SU-DHL-6 (cell line): ENCODE measurements at regions not wholly inside any gene's neighbourhood (a gene's known extent, or its start where the extent isn't known, plus 50 kb on each side); places are given as distances from the start of the nearest gene placed in this dataset.

Experiments
- H2AFZ ChIP-seq: fragments of 200-600 bp; sonication (generic); 2 replicates; pipeline ENCODE4 v1.6.1; 2014; ENCODE audit warnings: low read depth, mild to moderate bottlenecking, moderate library complexity, mixed read lengths, antibody characterized with exemption, low read length; ENCODE audit not compliant: severe bottlenecking
- H3F3A ChIP-seq: fragments of 200-600 bp; shearing (Covaris generic); 2 replicates; pipeline ENCODE4 v1.6.0; 2016; ENCODE audit warnings: antibody characterized with exemption, mild to moderate bottlenecking; ENCODE audit not compliant: insufficient read depth
- H3K27ac ChIP-seq: fragments of 200-600 bp; sonication (generic); 2 replicates; pipeline ENCODE4 v1.5.1; 2016; ENCODE audit warnings: low read depth, mild to moderate bottlenecking, low read length, moderate library complexity, mixed read lengths
- H3K27me3 ChIP-seq: fragments of 200-600 bp; sonication (generic), shearing (Covaris generic); 2 replicates; pipeline ENCODE4 v1.6.0; 2014; ENCODE audit warnings: mild to moderate bottlenecking, low read length
- H3K36me3 ChIP-seq: fragments of 200-600 bp; sonication (generic); 2 replicates; pipeline ENCODE4 v1.6.1; 2014; ENCODE audit warnings: mild to moderate bottlenecking, low read length, mixed read lengths
- H3K4me2 ChIP-seq: fragments of 300-600, 200-600 bp; shearing (Covaris generic), sonication (generic); 2 replicates; pipeline ENCODE4 v1.6.0; 2014; ENCODE audit warnings: low read length, low read depth, mild to moderate bottlenecking; ENCODE audit not compliant: poor library complexity, severe bottlenecking
- H3K4me3 ChIP-seq: fragments of 200-600 bp; sonication (generic); 2 replicates; pipeline ENCODE4 v1.5.1; 2014; ENCODE audit warnings: antibody characterized with exemption, low read length, mild to moderate bottlenecking, mixed read lengths; ENCODE audit not compliant: insufficient read depth, poor library complexity, severe bottlenecking
- H3K79me2 ChIP-seq: fragments of 200-600 bp; sonication (generic); 2 replicates; pipeline ENCODE4 v1.6.1; 2014; ENCODE audit warnings: mild to moderate bottlenecking, low read length, moderate library complexity; ENCODE audit not compliant: insufficient read depth
- H3K9ac ChIP-seq: fragments of 200-600 bp; sonication (generic); 2 replicates; pipeline ENCODE4 v1.7.0; 2014; ENCODE audit warnings: mild to moderate bottlenecking, low read length
- H3K9me2 ChIP-seq: fragments of 200-600 bp; sonication (generic); replicated peaks from 2 replicates; pipeline ENCODE4 v1.6.1; 2014; ENCODE audit warnings: low read length; ENCODE audit not compliant: insufficient read depth
- H3K9me3 ChIP-seq: fragments of 200-600 bp; sonication (generic); 2 replicates; pipeline ENCODE4 v1.6.1; 2014; ENCODE audit warnings: low read length, mixed read lengths; ENCODE audit not compliant: insufficient read depth
- H4K20me1 ChIP-seq: fragments of 200-600 bp; sonication (generic); 2 replicates; pipeline ENCODE4 v1.6.1; 2014; ENCODE audit warnings: low read depth, mild to moderate bottlenecking, antibody characterized with exemption, low read length, moderate library complexity, mixed read lengths
- EZH2phosphoT487 ChIP-seq: fragments of 200-600 bp; sonication (generic), shearing (Covaris generic); conservative IDR thresholded peaks from 2 replicates; pipeline ENCODE4 v1.6.1; 2018; ENCODE audit warnings: mild to moderate bottlenecking, antibody characterized with exemption, low read length, moderate library complexity, mixed read lengths
- TF ChIP-seq, protein P1 (sequence below): fragments of 200-600 bp; sonication (generic); IDR thresholded peaks from one replicate; pipeline ENCODE4 v1.5.1; 2017; ENCODE audit warnings: antibody characterized with exemption, mild to moderate bottlenecking, low read length, moderate library complexity; ENCODE audit not compliant: insufficient read depth, poor library complexity, severe bottlenecking

DNA sequence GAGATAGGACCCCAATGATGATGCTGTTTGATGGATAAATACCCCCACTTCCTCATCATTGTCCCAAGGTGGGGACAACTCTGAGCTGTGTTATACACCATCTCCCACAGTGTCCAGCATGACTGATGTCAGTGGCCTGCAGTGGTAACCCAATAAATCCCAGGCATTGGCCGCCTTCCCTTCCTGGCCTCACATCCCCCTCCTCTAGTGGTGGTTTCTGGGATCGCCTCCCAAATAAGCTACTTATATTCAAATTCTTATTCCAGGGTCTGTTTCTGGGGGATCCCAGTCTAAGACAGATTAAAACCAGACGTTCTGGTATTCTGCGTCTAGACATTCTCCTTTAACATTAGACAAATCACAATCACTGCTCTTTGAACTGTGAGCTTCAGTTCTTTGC is 90.6 kb downstream of the SCP2D1 start:
- Histone ChIP-seq H3K9me2 (no peaks in the 10 kb centered on the region), H3K36me3 (no peaks in the 10 kb centered on the region), H3K4me3 (no peak overlapping the region), H3K27me3 (no peaks in the 10 kb centered on the region), H3F3A (no peaks in the 10 kb centered on the region), H3K9ac (no peak overlapping the region), H3K27ac (no peak overlapping the region), H4K20me1 (no peaks in the 10 kb centered on the region), H3K79me2 (no peaks in the 10 kb centered on the region), H3K9me3 (no peaks in the 10 kb centered on the region), H3K4me2 (no peak overlapping the region), H2AFZ (no peak overlapping the region)
- TF ChIP-seq, protein P1, sequence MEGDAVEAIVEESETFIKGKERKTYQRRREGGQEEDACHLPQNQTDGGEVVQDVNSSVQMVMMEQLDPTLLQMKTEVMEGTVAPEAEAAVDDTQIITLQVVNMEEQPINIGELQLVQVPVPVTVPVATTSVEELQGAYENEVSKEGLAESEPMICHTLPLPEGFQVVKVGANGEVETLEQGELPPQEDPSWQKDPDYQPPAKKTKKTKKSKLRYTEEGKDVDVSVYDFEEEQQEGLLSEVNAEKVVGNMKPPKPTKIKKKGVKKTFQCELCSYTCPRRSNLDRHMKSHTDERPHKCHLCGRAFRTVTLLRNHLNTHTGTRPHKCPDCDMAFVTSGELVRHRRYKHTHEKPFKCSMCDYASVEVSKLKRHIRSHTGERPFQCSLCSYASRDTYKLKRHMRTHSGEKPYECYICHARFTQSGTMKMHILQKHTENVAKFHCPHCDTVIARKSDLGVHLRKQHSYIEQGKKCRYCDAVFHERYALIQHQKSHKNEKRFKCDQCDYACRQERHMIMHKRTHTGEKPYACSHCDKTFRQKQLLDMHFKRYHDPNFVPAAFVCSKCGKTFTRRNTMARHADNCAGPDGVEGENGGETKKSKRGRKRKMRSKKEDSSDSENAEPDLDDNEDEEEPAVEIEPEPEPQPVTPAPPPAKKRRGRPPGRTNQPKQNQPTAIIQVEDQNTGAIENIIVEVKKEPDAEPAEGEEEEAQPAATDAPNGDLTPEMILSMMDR = no peak
- TF ChIP-seq EZH2phosphoT487 = no peak

- H3K4me3 ChIP-seq = no peak overlapping the region
Observed at GRCh38 chr20:18904624-18905023, 91.0 kb downstream of the SCP2D1 start.

DNA sequence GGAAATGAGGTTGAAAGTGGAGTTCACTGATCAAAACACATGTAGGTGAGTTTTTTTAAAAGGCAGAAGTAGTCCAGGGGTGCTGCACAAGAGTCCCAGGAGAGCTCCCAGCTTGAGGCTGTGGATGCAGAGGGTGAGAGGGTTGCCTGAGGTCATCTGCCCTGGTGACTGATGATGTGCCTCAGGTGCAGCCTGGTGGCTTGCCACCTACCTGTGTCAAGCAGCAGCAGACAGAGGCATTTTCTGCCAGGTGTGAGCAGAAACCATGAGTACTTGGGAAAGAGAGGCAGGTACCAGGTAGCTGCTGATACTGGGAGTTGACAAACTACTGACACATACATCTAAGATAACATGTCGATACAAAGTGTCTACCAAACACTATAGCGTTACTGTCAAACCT is 92.5 kb downstream of the SCP2D1 start:
- Histone ChIP-seq H3K79me2 (no peaks in the 10 kb centered on the region), H3K4me2 (no peak overlapping the region), H3K9me3 (no peaks in the 10 kb centered on the region), H3K36me3 (no peaks in the 10 kb centered on the region), H3K4me3 (no peak overlapping the region), H3K9me2 (no peaks in the 10 kb centered on the region), H3K27ac (no peak overlapping the region), H4K20me1 (no peaks in the 10 kb centered on the region), H3K9ac (no peak overlapping the region), H3F3A (no peaks in the 10 kb centered on the region), H2AFZ (no peak overlapping the region), H3K27me3 (no peaks in the 10 kb centered on the region)
- TF ChIP-seq EZH2phosphoT487 = no peak
- TF ChIP-seq, protein P1 = no peak

More at GRCh38 chr20:18904624-18905023, 91.0 kb downstream of the SCP2D1 start:
- Histone ChIP-seq H3F3A (no peaks in the 10 kb centered on the region), H3K9me2 (no peaks in the 10 kb centered on the region), H3K27ac (no peak overlapping the region), H3K4me2 (no peak overlapping the region), H2AFZ (no peak overlapping the region), H3K9me3 (no peaks in the 10 kb centered on the region), H4K20me1 (no peaks in the 10 kb centered on the region), H3K27me3 (no peaks in the 10 kb centered on the region), H3K79me2 (no peaks in the 10 kb centered on the region), H3K36me3 (no peaks in the 10 kb centered on the region), H3K9ac (no peak overlapping the region)
- TF ChIP-seq, protein P1 = no peak
- no peak for TF ChIP-seq EZH2phosphoT487
